ENCODE measurements at regions not wholly inside any gene's neighbourhood (a gene's known extent, or its start where the extent isn't known, plus 50 kb on each side); places are given as distances from the start of the nearest gene placed in this dataset.

DNA sequence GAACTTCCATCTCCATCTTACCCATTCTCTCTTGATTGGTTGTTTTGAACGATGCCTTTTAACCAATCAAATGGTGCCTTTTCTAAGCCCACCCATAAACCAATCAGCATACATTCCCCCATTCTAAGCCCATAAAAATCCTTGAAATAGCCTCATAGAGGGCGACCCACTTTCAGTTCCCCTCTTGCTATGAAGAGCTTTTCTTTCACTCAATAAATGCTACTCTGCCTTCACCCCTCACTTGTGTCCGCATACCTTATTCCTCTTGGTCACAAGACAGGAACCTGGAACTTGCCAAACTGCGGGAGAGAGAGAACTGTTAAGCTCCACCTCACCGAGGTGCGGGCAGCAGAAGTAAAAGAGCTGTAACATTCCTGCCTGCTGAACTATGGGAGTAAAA, 1602.0 kb upstream of the LRRTM3 start:
- TF ChIP-seq, protein P1, sequence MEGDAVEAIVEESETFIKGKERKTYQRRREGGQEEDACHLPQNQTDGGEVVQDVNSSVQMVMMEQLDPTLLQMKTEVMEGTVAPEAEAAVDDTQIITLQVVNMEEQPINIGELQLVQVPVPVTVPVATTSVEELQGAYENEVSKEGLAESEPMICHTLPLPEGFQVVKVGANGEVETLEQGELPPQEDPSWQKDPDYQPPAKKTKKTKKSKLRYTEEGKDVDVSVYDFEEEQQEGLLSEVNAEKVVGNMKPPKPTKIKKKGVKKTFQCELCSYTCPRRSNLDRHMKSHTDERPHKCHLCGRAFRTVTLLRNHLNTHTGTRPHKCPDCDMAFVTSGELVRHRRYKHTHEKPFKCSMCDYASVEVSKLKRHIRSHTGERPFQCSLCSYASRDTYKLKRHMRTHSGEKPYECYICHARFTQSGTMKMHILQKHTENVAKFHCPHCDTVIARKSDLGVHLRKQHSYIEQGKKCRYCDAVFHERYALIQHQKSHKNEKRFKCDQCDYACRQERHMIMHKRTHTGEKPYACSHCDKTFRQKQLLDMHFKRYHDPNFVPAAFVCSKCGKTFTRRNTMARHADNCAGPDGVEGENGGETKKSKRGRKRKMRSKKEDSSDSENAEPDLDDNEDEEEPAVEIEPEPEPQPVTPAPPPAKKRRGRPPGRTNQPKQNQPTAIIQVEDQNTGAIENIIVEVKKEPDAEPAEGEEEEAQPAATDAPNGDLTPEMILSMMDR (IDR thresholded peaks at IDR 0.05; ENCODE audit: insufficient read depth, low read length, poor library complexity, severe bottlenecking): no peak
- no peak for TF ChIP-seq EZH2phosphoT487 (conservative IDR thresholded peaks at IDR 0.05; ENCODE audit: low read length)
